HG03039 (cell line): ENCODE measurements at regions not wholly inside any gene's neighbourhood (a gene's known extent, or its start where the extent isn't known, plus 50 kb on each side); places are given as distances from the start of the nearest gene placed in this dataset.
"Not testable (repeated sequence)": the region's sequence is repeated elsewhere in the genome, so short reads cannot be mapped to it uniquely, and the experiment has no call there.

ENCODE experiments used
- ATAC-seq: cut with Tn5 transposase; IDR thresholded peaks from one replicate; pipeline ENCODE4 v1.9.1; 2021; ENCODE audit warnings: mild to moderate bottlenecking, moderate library complexity; ENCODE audit not compliant: unreplicated experiment

- not testable (repeated sequence) for ATAC-seq
Observed at GRCh38 chr5:28799035-28799434, 1760.6 kb upstream of the CDH9 start.

- ATAC-seq = no peak
Observed at GRCh38 chr5:28788954-28789353, 1750.6 kb upstream of the CDH9 start.

- ATAC-seq = no peak
Observed at GRCh38 chr5:28780083-28780692, 1741.8 kb upstream of the CDH9 start.

GRCh38 chr5:28779161-28779754 is 1740.9 kb upstream of the CDH9 start:
- no peak for ATAC-seq

- ATAC-seq = no peak
Observed at GRCh38 chr5:28770307-28770706, 1731.9 kb upstream of the CDH9 start.

- no peak for ATAC-seq
Observed at GRCh38 chr5:28766565-28767158, 1728.3 kb upstream of the CDH9 start.

- ATAC-seq = no peak
Observed at GRCh38 chr5:28751396-28751795, 1713.0 kb upstream of the CDH9 start.

- ATAC-seq = no peak
Observed at GRCh38 chr5:28750251-28750650, 1711.9 kb upstream of the CDH9 start.

GRCh38 chr5:28748446-28748845 is 1710.1 kb upstream of the CDH9 start:
- ATAC-seq = no peak

- ATAC-seq = no peak
Observed at GRCh38 chr5:28743716-28744110, 1705.3 kb upstream of the CDH9 start.

GRCh38 chr5:28743025-28743715 is 1704.8 kb upstream of the CDH9 start:
- no peak for ATAC-seq

GRCh38 chr5:28737682-28738081 is 1699.3 kb upstream of the CDH9 start:
- no peak for ATAC-seq

GRCh38 chr5:28737222-28737621 is 1698.8 kb upstream of the CDH9 start:
- no peak for ATAC-seq

GRCh38 chr5:28734396-28734795 is 1696.0 kb upstream of the CDH9 start:
- ATAC-seq = no peak

GRCh38 chr5:28729067-28729466 is 1690.7 kb upstream of the CDH9 start:
- no peak for ATAC-seq

GRCh38 chr5:28726815-28727214 is 1688.4 kb upstream of the CDH9 start:
- no peak for ATAC-seq

GRCh38 chr5:28725001-28725400 is 1686.6 kb upstream of the CDH9 start:
- ATAC-seq = no peak

- ATAC-seq = no peak
Observed at GRCh38 chr5:28714907-28715698, 1676.7 kb upstream of the CDH9 start.

- no peak for ATAC-seq
Observed at GRCh38 chr5:28710360-28710759, 1672.0 kb upstream of the CDH9 start.

GRCh38 chr5:28708472-28708871 is 1670.1 kb upstream of the CDH9 start:
- no peak for ATAC-seq

- ATAC-seq = no peak
Observed at GRCh38 chr5:28707706-28708105, 1669.3 kb upstream of the CDH9 start.
